ENCODE measurements at regions not wholly inside any gene's neighbourhood (a gene's known extent, or its start where the extent isn't known, plus 50 kb on each side); places are given as distances from the start of the nearest gene placed in this dataset.
"Not testable (repeated sequence)": the region's sequence is repeated elsewhere in the genome, so short reads cannot be mapped to it uniquely, and the experiment has no call there.

GRCh38 chr18:45342166-45342565, 273.1 kb upstream of the SLC14A2 start:
- no peak for DNase-seq (ENCODE audit: low spot score)

- DNase-seq (ENCODE audit: low spot score) = no peak
These were observed 272.6 kb upstream of the SLC14A2 start for GRCh38 chr18:45342653-45343052.

DNA sequence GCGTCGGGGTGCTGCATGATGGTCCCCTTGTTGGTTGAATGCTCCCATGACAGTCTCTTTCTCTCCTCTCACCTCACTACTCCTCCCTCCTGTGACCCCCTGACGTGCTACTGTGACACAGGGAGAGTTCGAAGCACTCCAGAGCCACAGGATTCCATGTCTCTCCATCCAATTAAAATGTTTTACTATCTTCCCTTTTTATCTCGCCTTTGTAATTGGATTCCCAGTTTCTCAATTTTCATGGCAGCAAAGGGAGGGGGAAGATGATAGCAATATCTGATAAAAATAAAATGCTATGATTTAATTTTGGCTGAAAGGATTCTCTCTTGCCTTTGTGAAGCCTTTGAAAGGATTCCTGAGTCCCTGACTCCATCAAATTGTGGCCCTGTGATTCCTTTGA, 271.9 kb upstream of the SLC14A2 start:
- no peak for DNase-seq (ENCODE audit: low spot score)

DNA sequence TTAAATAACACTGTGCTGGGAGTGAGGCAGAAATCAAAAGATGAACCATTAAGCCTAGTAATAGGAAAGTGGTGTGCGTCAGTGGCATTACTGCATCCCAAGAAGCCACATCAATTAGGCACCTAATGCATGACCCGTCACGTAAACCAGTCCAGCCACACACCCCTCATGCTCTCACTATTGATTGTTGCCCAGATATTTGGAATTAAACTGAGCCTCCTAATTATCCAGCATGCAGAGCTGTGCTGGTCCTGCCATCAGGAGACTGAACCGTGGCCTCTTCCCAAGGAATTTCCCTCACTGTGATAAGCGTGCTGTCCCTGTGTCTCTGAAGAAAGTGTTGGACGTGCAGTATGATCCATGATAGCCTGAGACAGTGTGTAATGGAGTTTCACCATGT, 270.6 kb upstream of the SLC14A2 start:
- not testable (repeated sequence) for DNase-seq (ENCODE audit: low spot score)

GRCh38 chr18:45349019-45349418, 266.3 kb upstream of the SLC14A2 start:
- DNase-seq (ENCODE audit: low spot score) = no peak

DNA sequence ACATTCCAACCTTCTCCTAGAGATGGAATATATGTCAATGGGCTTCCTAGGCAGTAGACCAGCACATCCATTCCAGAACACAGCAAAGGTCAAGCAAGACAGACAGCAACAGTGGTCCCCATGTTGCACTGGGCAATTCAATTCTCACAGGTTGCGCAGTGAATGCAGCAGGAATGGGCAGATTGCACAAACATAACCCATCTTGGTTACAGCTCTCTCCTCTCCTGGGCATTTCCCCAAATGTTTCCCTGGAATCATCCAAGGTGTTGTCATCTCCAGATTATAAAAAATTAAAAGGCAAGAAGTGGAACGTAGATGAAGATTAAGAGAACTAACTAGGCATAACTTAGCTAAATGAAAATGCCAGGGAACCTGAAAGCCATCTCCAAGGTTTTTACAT, 265.8 kb upstream of the SLC14A2 start:
- DNase-seq (ENCODE audit: low spot score) = no peak

GRCh38 chr18:45350404-45351156, 264.7 kb upstream of the SLC14A2 start:
- no peak for DNase-seq (ENCODE audit: low spot score)

GRCh38 chr18:45352874-45353273, 262.4 kb upstream of the SLC14A2 start:
- DNase-seq (ENCODE audit: low spot score) = no peak

DNA sequence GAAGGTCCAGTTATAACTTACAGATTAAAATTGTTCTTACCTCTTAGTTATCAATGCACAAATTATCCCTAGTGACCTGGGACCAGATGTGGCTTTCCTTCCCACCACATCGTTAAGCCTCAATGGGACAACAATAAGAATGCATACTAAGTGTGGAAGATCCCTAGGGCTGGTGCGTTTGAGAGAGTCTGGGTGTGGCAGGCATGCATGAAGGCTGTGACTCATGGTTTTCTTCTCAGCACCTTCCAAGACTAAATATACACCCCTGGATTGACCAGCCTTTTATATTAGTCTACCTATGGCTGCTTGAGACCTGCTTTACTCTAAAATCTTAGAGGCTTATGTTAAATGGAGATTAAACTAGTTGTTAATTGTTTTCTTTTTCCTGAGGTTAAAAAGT, 261.7 kb upstream of the SLC14A2 start:
- no peak for DNase-seq (ENCODE audit: low spot score)

DNA sequence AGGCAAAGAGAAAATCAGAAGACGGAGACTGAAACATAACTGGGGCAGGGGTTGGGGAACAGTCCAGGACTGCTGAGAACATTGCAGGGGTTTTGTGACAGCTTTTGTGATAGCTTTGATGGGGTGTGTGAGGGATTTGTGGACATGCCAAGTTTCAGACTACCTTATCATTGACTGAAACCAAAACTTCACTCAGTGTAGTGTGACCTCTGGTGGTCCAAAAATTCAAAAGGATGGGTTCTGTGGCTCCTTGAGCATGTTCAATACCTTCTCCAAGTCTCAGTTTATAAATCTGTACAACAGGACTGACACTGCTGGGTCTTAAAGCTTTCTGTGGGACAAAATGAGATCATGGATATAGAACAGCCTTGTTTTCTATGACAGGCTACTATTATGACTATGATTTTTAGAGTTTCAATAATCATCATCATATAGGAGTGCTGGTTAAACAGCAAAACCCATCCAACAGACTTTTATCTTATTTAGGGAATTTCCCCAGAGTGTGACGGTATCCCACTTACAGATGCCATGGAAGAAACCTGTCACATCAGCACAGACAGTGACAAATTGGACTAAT, 259.2 kb upstream of the SLC14A2 start:
- no peak for DNase-seq (ENCODE audit: low spot score)

DNA sequence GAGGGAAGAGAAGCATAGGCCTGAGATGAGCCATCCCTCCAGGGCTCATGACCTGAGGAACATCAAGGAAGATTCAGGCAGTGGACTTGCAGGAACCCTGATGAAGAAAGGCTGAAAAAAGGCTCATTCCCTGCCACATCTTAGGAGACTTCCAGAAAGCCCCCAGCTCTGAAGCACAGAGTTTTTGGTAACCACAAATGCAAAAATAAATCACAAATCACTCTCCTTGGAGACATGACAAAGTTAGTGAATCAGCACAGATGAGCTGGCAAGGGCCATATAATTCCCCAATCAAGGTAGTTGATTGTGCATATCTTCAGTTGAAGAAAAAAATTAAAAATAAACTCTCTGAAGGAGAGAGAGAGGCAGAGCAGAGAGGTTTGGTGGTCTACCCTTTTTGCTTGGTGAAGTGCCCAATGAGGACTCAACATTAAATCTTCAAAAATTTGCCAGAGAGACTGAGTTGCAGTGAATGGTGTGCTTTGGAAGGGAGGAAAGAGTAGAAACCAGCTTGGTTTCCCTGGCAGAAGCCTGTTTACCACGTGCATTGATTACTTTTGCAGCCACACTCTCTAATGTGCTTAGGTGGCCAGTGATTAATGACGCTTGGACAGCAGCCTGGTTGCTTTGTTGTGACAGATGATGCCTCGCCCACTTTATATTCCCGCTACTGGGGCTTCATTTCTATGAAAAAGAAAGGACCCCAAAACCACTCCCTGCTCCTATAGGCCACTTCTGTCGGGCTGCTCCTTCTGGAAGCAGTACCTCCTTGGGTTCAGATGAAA, 257.4 kb upstream of the SLC14A2 start:
- no peak for DNase-seq (ENCODE audit: low spot score)

DNA sequence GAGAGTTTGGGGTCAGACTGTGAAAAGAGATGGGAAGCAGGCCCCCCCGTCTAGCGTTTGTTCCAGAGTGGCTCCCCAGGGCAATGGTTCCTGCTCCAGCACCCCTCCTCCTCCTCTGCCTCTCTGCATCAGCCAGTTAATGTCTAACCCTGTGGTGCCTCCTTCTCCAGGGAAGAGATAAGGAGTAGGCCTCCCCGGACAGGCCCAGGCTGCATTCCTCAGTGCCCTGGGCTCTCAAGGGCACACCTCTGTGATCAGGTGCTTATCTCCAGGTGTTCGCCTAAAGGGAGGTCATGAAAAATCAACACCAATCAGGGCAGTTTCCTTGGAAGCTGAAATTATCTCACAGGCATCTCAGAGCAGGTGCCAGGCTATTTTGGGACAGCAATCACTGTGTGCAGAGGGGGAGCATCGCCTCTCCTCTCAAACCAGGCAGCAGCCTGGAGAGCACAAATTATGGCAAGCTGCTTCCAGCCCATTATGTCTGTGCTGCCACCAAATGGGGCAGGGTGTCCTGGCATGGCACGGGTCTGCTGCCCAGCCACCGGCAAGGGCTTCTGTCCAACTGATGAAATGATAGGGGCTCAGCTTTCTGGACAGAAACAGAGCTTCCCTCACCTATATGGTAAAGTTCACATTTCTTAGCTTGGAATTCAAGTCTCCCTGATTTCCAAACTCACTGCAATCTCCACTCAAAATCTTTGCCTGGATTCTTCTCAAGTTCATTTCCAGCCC, 255.8 kb upstream of the SLC14A2 start:
- no peak for DNase-seq (ENCODE audit: low spot score)

- no peak for DNase-seq (ENCODE audit: low spot score)
These were observed 254.0 kb upstream of the SLC14A2 start for GRCh38 chr18:45361125-45361851.

DNA sequence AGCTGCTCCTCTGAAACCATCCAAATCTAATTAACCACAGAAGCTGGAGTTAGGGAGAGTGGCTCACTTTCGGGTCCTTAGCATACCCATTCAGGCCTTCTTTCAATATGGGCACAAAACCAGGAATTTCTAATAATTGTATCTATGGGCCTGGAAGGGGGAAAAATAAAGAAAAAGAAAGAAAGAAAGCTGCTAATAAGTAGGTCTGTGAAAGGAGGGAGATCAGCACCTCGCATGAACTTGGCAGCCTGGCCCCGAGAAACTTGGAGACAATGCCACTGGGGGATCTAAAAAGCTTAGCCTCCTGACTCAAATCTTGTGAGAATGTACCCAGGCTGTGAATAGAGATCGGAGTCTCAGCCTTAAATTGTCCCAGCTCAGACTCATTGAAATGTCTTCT, 252.1 kb upstream of the SLC14A2 start:
- DNase-seq (ENCODE audit: low spot score) = no peak

DNA sequence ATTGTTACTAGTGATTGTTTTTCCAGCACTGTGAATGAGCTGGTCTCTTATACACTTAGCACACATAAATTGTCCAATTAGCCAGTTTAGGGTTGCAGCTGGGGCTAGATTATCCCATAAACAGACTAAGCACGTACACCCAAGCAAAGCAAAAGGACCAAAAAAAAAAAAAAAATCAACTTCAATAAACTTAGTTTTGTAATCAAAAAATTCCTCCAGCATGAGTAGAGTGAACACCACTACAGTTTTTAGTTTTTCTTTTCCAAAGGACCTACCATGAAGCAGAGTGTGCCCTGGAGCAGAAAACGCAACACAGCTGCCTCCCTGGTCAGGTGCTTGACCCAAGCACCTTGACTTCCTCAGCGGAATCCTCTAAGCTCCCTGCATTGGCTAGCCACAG, 249.4 kb upstream of the SLC14A2 start:
- DNase-seq (ENCODE audit: low spot score) = no peak

DNA sequence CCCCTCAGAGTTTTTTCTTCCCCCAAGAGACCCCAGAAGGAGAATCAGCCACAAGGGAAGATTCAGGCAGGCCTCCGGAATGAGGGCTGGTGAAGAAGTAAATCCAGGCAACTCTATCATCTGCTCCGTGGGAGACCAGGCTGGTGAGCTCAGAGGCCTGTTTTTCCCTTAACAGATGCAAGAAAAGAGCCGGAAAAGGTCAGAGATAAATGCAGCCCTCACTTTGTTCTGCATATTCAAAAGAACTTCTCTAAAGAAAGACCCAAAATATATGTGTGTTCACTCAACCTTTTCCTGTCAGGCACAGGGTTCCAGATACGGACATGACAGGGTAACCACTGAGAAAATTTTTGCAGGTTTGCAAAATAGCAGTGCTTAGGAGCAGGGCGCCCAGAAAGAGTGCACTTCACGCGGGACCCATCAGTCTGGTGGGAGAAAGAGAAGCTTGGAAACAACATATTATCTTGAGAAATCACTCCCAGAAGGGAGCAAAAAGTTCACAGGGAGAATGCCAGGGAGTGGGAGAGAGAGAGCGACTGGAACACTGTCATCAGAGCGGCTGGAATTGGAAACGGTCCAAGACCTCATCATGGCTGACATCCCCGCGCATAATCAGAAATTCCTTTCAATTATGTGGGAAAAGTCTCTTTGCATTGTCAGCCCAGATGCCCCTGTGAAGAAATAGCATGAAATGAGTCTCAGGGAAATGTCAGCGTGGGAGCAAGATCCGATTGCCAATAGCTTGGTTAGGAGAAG, 244.8 kb upstream of the SLC14A2 start:
- DNase-seq (ENCODE audit: low spot score) = no peak

DNA sequence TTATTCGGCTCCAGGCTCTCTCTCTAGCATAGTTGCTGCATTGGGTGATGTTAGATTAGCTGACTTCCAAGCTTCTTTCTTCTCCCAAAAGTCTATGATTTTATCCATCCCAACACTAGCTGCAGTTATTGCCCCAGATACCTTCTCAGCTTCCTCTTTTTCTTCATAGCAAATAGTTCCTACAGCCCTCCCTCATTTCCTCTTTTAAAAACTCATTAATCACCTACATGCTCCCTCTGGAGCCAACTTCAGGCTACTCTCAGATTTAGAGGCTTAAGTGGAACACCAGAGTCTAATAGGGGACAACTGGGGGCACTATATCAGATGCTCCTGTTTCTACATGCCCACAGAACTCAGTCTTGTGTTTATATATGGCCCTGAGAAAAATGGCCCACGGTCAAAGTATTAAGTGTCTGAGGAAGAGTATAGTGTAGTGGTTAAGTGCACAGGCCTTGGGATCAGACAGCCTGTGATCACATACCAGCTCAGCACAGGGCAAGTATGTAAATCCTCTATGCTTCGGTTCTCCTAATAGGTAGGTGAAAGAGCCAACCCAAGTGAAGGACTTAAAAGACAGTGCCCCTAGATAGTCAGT, 241.9 kb upstream of the SLC14A2 start:
- no peak for DNase-seq (ENCODE audit: low spot score)

DNA sequence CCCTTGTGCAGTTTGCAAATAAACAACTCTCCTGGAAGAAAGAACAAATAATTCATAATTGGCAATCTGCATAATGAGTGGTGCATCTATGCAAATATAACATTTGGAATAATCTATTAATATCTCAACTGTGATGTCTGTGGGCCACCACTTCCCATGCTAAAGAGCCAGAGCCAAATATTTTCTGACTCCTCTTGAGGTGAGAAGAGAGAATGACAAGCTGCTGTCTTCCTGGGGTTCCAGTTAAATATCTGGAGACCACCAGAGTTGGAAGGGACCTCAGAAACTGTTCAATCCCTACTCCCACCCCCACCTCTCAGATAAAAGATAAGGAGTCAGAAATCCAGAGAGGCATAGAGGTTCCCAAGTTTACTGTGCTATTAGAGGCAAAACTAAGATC, 241.0 kb upstream of the SLC14A2 start:
- no peak for DNase-seq (ENCODE audit: low spot score)

DNA sequence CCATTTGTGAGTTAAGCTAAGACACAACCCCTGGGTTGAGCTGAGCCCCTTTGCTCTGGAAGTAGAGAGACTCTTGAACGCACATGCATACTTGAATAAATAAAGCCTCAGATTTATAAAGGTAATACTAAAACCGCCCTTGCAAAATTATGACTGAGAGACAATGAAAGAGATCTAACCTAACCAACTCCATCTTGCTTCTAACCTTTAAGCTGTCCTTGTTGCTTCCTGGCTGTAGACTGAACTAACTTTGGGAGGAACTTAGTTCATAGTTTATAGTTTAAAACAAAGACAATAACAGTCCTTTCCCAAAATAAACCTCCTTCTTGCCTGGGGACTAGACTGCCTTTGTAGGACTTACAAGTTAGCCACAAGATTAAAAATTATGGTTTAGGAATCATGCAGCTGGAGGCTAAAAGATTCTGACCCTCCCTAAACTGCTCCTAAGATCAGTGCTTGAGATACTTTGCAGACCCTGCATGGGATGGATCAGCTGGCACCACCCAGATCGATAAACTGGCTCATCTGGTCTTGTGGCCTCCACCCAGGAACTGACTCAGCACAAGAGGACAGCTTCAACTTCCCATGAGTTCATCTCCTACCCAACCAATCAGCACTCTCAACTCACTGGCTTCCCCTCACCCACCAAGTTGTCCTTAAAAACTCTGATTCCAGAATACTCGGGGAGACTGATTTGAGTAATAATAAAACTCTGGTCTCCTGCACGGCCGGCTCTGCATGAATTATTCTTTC, 240.2 kb upstream of the SLC14A2 start:
- no peak for DNase-seq (ENCODE audit: low spot score)

- no peak for DNase-seq (ENCODE audit: low spot score)
These were observed 239.1 kb upstream of the SLC14A2 start for GRCh38 chr18:45376193-45376592.
